Astrocyte of the cerebellum (primary cell): ENCODE measurements at regions not wholly inside any gene's neighbourhood (a gene's known extent, or its start where the extent isn't known, plus 50 kb on each side); places are given as distances from the start of the nearest gene placed in this dataset.

Experiments used
- DNase-seq: peaks from one replicate; pipeline ENCODE4 v3.0.0-alpha.2; 2011; ENCODE audit warnings: low read depth
- H3K4me3 ChIP-seq: 2 replicates; pipeline ENCODE4 v1.5.1; 2011; ENCODE audit warnings: mild to moderate bottlenecking, low read depth, low read length, moderate library complexity
- in situ Hi-C: cut with HindIII; loops from 2 replicates; pipeline ENCODE4 v1.10.0; 2017; ENCODE audit warnings: low sequenced_read_pairs
- TF ChIP-seq, protein P1 (sequence below): IDR thresholded peaks from 2 replicates; pipeline ENCODE4 v1.5.1; 2012; ENCODE audit warnings: low read length, low read depth, moderate library complexity, mild to moderate bottlenecking; ENCODE audit errors: missing control alignments

DNA sequence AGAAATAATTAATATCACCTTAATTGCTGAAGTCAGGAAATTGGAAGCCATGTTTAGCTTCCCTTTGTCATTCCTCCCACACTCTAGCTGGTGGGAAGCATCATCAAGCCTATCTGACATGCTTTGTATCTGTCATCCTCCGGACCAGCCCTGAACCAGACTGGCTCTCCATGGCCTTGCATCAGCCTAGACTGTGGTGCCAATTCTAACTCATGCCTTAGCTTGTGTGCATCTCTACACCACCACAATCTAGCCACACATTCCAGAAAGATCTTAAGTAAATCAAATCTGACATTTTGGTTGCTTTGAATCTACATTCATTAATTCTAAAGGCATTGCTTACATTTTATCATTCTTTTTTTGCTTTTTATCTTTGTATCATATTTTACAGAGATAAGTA lies 196.4 kb upstream of the VSTM2A start:
- in situ Hi-C loops = no loop called here
- H3K4me3 ChIP-seq = no peak overlapping the region
- no peak for DNase-seq
- TF ChIP-seq, protein P1, sequence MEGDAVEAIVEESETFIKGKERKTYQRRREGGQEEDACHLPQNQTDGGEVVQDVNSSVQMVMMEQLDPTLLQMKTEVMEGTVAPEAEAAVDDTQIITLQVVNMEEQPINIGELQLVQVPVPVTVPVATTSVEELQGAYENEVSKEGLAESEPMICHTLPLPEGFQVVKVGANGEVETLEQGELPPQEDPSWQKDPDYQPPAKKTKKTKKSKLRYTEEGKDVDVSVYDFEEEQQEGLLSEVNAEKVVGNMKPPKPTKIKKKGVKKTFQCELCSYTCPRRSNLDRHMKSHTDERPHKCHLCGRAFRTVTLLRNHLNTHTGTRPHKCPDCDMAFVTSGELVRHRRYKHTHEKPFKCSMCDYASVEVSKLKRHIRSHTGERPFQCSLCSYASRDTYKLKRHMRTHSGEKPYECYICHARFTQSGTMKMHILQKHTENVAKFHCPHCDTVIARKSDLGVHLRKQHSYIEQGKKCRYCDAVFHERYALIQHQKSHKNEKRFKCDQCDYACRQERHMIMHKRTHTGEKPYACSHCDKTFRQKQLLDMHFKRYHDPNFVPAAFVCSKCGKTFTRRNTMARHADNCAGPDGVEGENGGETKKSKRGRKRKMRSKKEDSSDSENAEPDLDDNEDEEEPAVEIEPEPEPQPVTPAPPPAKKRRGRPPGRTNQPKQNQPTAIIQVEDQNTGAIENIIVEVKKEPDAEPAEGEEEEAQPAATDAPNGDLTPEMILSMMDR = no peak

DNA sequence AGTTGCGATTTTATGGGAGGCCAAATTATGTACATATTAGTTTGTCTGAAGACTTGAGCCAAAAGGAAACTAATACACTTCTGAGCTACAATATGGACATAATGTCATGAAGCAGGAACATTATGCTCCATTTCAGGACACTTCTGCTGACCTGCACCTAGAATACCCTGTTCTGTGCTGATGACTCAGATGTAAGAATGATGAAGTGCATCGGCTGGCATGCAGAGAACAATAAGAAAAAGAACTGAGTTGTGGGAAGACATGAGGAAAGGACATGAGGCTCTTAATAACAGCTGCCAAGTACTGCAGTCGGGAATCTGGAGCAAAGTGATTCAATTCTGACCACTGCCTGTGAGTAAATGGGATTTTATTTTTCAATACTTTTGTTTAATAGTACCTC lies 192.9 kb upstream of the VSTM2A start:
- TF ChIP-seq, protein P1 = no peak
- in situ Hi-C loops = no loop called here
- DNase-seq = peak; percentile 42
- no peak overlapping the region for H3K4me3 ChIP-seq

DNA sequence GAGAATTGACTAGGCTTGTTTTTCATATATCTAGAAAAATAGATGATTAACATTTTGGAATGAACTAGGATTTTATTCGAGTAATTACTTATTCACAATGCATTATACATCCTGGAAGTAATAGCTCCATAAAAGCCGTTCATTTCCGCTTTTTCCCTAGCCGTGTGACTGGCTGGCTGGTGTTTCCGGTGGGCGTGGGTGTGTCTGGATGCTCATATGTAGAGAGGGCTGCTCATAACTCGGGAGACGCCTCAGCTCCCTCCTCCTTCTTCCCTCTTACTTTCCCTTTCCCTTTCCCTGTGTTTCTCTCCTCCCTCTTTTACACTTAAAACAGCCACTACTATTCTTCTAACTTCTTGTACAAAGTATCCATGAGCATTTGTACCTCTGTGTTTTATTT lies 187.7 kb upstream of the VSTM2A start:
- H3K4me3 ChIP-seq = no peak overlapping the region
- DNase-seq = no peak
- in situ Hi-C loops = no loop called here
- TF ChIP-seq, protein P1 = no peak

DNA sequence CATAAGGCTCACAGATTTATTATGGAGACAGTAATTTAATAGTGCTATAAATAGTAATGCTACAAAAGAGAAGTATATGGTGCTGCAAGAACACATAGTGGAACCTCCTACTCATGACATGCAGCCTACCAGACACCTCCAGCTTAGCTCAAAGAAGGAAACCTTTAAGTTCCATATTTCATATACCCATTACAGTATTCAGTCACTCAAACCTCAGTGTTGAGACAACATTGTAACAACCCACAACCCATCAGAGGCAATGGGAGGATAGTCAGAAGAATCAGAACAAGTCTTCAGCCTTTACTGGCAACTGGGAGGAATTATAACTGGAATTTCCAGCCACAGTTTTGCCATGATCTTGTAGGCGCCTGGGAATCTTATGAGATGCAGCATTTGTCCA lies 186.3 kb upstream of the VSTM2A start:
- no peak for DNase-seq
- in situ Hi-C loops = no loop called here
- TF ChIP-seq, protein P1 = no peak
- H3K4me3 ChIP-seq = no peak overlapping the region

DNA sequence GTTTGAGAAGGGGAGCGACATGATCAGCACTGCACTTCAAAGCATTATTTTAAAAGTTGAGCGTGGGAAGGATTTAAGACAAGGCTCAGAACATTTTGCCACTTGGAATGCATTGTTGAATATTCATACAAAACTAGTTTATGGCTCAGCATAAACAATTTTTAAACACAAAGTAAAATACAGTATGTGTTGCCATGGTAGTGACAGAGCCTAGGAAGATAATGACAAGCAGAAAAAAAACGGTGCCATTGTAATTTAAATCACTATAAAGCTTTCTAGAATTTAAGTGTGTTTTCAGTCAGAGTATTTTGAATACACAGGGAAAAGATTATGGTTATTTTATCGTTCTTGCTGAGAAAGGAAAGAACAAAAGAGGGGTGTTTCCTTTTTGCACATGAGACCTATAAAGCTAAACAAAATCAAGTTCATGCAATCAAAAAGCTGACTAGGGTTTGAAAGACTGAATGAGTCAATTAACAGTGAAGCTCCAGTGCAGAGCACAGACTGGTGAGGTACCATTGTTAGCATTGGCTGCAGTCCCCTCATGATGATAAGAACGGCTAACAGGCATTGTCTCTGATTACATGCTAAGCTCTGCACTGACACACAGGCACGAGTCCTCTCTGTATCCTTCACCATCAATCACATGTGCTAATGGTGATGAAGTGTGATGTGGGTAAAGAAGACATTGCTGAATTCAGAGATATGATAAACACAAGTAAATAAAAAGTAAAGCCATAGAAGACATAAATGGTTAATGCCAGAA lies 181.9 kb upstream of the VSTM2A start:
- TF ChIP-seq, protein P1 = no peak
- H3K4me3 ChIP-seq = no peak overlapping the region
- DNase-seq = no peak
- in situ Hi-C loops = no loop called here

DNA sequence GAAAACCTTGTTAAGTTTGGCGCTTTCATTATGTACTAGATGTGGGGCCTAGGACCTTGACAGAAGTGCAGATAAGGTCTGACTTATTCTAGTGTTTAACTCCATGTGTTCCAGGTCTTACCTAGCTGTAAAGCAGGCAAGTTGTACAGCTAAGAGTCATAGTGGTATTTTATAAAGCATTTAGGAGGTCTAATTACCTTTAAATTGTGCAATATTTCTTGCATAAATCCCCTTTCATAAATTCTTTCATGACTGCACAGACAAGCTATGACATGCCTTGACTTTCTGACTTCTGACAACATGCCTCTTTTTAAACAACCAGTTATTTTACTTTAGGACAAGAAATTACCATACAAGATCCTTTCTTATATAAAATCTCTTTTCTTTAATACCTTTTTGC lies 151.6 kb upstream of the VSTM2A start:
- TF ChIP-seq, protein P1 = no peak
- H3K4me3 ChIP-seq = no peak overlapping the region
- in situ Hi-C loops = no loop called here
- no peak for DNase-seq
